ENCODE measurements at regions not wholly inside any gene's neighbourhood (a gene's known extent, or its start where the extent isn't known, plus 50 kb on each side); places are given as distances from the start of the nearest gene placed in this dataset.

GRCh38 chr9:107614765-107615164 is 125.2 kb upstream of the KLF4 start:
- H3K4me3 ChIP-seq = no peak overlapping the region
- TF ChIP-seq CTCF (IDR thresholded peaks at IDR 0.05; ENCODE audit: low read depth, low read length) = no peak
- no peaks in the 10 kb centered on the region for H3K9me3 ChIP-seq (ENCODE audit: low read depth)
- peaks cover 9% of the 10 kb centered on the region for H3K27me3 ChIP-seq
- DNase-seq (ENCODE audit: low read depth in 1 of 2, low spot score in 1 of 2) = no peak
- no peak overlapping the region for H3K27ac ChIP-seq
- peaks cover 8% of the 10 kb centered on the region for H3K4me1 ChIP-seq (ENCODE audit: low read depth)
- H3K36me3 ChIP-seq = no peaks in the 10 kb centered on the region

- DNase-seq (ENCODE audit: low read depth in 1 of 2, low spot score in 1 of 2) = no peak
- peaks cover 8% of the 10 kb centered on the region for H3K4me1 ChIP-seq (ENCODE audit: low read depth)
Measured at GRCh38 chr9:107613321-107613720, 123.8 kb upstream of the KLF4 start.

GRCh38 chr9:107612136-107612535 is 122.6 kb upstream of the KLF4 start:
- H3K4me1 ChIP-seq (ENCODE audit: low read depth) = peaks cover 8% of the 10 kb centered on the region
- H3K9me3 ChIP-seq (ENCODE audit: low read depth) = no peaks in the 10 kb centered on the region
- H3K27me3 ChIP-seq = peaks cover 16% of the 10 kb centered on the region
- no peak overlapping the region for H3K4me3 ChIP-seq
- H3K27ac ChIP-seq = no peak overlapping the region
- peak; percentile 65 to 78 for DNase-seq (ENCODE audit: low read depth in 1 of 2, low spot score in 1 of 2)
- TF ChIP-seq CTCF (IDR thresholded peaks at IDR 0.05; ENCODE audit: low read depth, low read length) = no peak
- no peaks in the 10 kb centered on the region for H3K36me3 ChIP-seq

More at GRCh38 chr9:107613321-107613720, 123.8 kb upstream of the KLF4 start:
- no peak for TF ChIP-seq CTCF (IDR thresholded peaks at IDR 0.05; ENCODE audit: low read depth, low read length)
- Histone ChIP-seq H3K9me3 (ENCODE audit: low read depth) (no peaks in the 10 kb centered on the region), H3K36me3 (no peaks in the 10 kb centered on the region), H3K4me3 (no peak overlapping the region), H3K27me3 (peaks cover 18% of the 10 kb centered on the region), H3K27ac (no peak overlapping the region)

GRCh38 chr9:107609547-107609946 is 120.0 kb upstream of the KLF4 start:
- no peak for DNase-seq (ENCODE audit: low read depth in 1 of 2, low spot score in 1 of 2)
- Histone ChIP-seq H3K4me3 (no peak overlapping the region), H3K36me3 (no peaks in the 10 kb centered on the region), H3K9me3 (ENCODE audit: low read depth) (no peaks in the 10 kb centered on the region), H3K27me3 (peaks cover 9% of the 10 kb centered on the region), H3K4me1 (ENCODE audit: low read depth) (peaks cover 17% of the 10 kb centered on the region), H3K27ac (no peak overlapping the region)
- no peak for TF ChIP-seq CTCF (IDR thresholded peaks at IDR 0.05; ENCODE audit: low read depth, low read length)

GRCh38 chr9:107606149-107606790 is 116.7 kb upstream of the KLF4 start:
- DNase-seq (ENCODE audit: low read depth in 1 of 2, low spot score in 1 of 2) = no peak
- H3K36me3 ChIP-seq = no peaks in the 10 kb centered on the region
- peaks cover 8% of the 10 kb centered on the region for H3K4me1 ChIP-seq (ENCODE audit: low read depth)
- H3K27ac ChIP-seq = no peak overlapping the region
- H3K27me3 ChIP-seq = peaks cover 9% of the 10 kb centered on the region
- H3K4me3 ChIP-seq = no peak overlapping the region
- H3K9me3 ChIP-seq (ENCODE audit: low read depth) = no peaks in the 10 kb centered on the region
- TF ChIP-seq CTCF (IDR thresholded peaks at IDR 0.05; ENCODE audit: low read depth, low read length) = no peak
